HEK293 (cell line): ENCODE measurements at regions not wholly inside any gene's neighbourhood (a gene's known extent, or its start where the extent isn't known, plus 50 kb on each side); places are given as distances from the start of the nearest gene placed in this dataset.

Experiments used
- KLF16 ChIP-seq: fragments of 450-650 bp; formaldehyde crosslinking; IDR thresholded peaks from 2 replicates; pipeline ENCODE4 v1.5.1; 2017; ENCODE audit warnings: missing biosample characterization, missing genetic modification characterization
- MYNN ChIP-seq: fragments of 450-650 bp; formaldehyde crosslinking; IDR thresholded peaks from 2 replicates; pipeline ENCODE4 v1.5.1; 2016; ENCODE audit warnings: missing biosample characterization, missing genetic modification characterization, borderline replicate concordance
- SP3 ChIP-seq: fragments of 450-650 bp; formaldehyde crosslinking; IDR thresholded peaks from 2 replicates; pipeline ENCODE4 v1.5.1; 2016; ENCODE audit warnings: missing biosample characterization, missing genetic modification characterization
- YY1 ChIP-seq: fragments of 450-650 bp; formaldehyde crosslinking; IDR thresholded peaks from 2 replicates; pipeline ENCODE4 v1.5.1; 2018; ENCODE audit warnings: missing biosample characterization, missing genetic modification characterization
- ZNF121 ChIP-seq: fragments of 450-650 bp; formaldehyde crosslinking; IDR thresholded peaks from 2 replicates; pipeline ENCODE4 v1.5.1; 2016; ENCODE audit warnings: missing biosample characterization, missing genetic modification characterization
- ZNF155 ChIP-seq: fragments of 450-650 bp; formaldehyde crosslinking; IDR thresholded peaks from 2 replicates; pipeline ENCODE4 v1.5.1; 2016; ENCODE audit warnings: missing biosample characterization, missing genetic modification characterization
- ZNF221 ChIP-seq: fragments of 450-650 bp; formaldehyde crosslinking; IDR thresholded peaks from 2 replicates; pipeline ENCODE4 v1.5.1; 2017; ENCODE audit warnings: missing biosample characterization, missing genetic modification characterization, borderline replicate concordance
- ZNF48 ChIP-seq: fragments of 450-650 bp; formaldehyde crosslinking; IDR thresholded peaks from 2 replicates; pipeline ENCODE4 v1.5.1; 2016; ENCODE audit warnings: missing biosample characterization, missing genetic modification characterization
- ZNF830 ChIP-seq: fragments of 450-650 bp; IDR thresholded peaks from 2 replicates; pipeline ENCODE4 v1.5.0; 2018; ENCODE audit warnings: missing biosample characterization, missing genetic modification characterization, low read depth, mild to moderate bottlenecking, moderate library complexity
- TF ChIP-seq, protein P1 (sequence below): fragments of 450-650 bp; formaldehyde crosslinking; IDR thresholded peaks from 2 replicates; pipeline ENCODE4 v1.5.1; 2016; ENCODE audit warnings: missing biosample characterization, missing genetic modification characterization, low read depth
- TF ChIP-seq, protein P2 (sequence below): fragments of 450-650 bp; formaldehyde crosslinking; IDR thresholded peaks from 2 replicates; pipeline ENCODE4 v1.5.1; 2016; ENCODE audit warnings: missing biosample characterization, missing genetic modification characterization
- TF ChIP-seq, protein P3 (sequence below): fragments of 450-650 bp; formaldehyde crosslinking; IDR thresholded peaks from 2 replicates; pipeline ENCODE4 v1.5.1; 2016; ENCODE audit warnings: missing biosample characterization, missing genetic modification characterization
- TF ChIP-seq, protein P4 (sequence below): fragments of 450-650 bp; formaldehyde crosslinking; IDR thresholded peaks from 2 replicates; pipeline ENCODE4 v1.5.1; 2016; ENCODE audit warnings: missing biosample characterization, missing genetic modification characterization
- TF ChIP-seq, protein P5 (sequence below): fragments of 450-650 bp; formaldehyde crosslinking; IDR thresholded peaks from 2 replicates; pipeline ENCODE4 v1.5.1; 2017; ENCODE audit warnings: missing biosample characterization, missing genetic modification characterization

DNA sequence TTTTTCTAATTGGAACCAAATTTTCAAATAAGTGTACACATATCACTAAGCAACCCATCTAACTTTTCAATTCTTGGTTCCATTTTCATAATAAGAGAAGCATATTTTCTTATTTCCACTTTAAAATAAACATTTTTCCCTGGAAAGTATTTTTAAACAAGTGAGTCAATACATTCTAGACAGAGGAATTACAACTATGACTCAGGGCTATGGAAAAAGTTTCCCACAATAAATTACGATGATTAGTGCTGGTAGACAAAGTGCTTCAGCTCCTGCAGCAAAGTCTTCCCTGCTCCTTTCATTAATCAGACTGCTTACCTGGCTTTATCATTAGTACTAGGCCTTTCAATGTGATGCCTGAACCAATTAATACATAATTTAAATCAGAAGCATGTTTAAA is 322.5 kb downstream of the HACE1 start:
- TF ChIP-seq, protein P1, sequence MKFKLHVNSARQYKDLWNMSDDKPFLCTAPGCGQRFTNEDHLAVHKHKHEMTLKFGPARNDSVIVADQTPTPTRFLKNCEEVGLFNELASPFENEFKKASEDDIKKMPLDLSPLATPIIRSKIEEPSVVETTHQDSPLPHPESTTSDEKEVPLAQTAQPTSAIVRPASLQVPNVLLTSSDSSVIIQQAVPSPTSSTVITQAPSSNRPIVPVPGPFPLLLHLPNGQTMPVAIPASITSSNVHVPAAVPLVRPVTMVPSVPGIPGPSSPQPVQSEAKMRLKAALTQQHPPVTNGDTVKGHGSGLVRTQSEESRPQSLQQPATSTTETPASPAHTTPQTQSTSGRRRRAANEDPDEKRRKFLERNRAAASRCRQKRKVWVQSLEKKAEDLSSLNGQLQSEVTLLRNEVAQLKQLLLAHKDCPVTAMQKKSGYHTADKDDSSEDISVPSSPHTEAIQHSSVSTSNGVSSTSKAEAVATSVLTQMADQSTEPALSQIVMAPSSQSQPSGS (tag by site-specific recombination) = no peak
- TF ChIP-seq ZNF221 (tag by site-specific recombination) = no peak
- TF ChIP-seq, protein P2, sequence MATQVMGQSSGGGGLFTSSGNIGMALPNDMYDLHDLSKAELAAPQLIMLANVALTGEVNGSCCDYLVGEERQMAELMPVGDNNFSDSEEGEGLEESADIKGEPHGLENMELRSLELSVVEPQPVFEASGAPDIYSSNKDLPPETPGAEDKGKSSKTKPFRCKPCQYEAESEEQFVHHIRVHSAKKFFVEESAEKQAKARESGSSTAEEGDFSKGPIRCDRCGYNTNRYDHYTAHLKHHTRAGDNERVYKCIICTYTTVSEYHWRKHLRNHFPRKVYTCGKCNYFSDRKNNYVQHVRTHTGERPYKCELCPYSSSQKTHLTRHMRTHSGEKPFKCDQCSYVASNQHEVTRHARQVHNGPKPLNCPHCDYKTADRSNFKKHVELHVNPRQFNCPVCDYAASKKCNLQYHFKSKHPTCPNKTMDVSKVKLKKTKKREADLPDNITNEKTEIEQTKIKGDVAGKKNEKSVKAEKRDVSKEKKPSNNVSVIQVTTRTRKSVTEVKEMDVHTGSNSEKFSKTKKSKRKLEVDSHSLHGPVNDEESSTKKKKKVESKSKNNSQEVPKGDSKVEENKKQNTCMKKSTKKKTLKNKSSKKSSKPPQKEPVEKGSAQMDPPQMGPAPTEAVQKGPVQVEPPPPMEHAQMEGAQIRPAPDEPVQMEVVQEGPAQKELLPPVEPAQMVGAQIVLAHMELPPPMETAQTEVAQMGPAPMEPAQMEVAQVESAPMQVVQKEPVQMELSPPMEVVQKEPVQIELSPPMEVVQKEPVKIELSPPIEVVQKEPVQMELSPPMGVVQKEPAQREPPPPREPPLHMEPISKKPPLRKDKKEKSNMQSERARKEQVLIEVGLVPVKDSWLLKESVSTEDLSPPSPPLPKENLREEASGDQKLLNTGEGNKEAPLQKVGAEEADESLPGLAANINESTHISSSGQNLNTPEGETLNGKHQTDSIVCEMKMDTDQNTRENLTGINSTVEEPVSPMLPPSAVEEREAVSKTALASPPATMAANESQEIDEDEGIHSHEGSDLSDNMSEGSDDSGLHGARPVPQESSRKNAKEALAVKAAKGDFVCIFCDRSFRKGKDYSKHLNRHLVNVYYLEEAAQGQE (tag by site-specific recombination) = no peak
- TF ChIP-seq, protein P3, sequence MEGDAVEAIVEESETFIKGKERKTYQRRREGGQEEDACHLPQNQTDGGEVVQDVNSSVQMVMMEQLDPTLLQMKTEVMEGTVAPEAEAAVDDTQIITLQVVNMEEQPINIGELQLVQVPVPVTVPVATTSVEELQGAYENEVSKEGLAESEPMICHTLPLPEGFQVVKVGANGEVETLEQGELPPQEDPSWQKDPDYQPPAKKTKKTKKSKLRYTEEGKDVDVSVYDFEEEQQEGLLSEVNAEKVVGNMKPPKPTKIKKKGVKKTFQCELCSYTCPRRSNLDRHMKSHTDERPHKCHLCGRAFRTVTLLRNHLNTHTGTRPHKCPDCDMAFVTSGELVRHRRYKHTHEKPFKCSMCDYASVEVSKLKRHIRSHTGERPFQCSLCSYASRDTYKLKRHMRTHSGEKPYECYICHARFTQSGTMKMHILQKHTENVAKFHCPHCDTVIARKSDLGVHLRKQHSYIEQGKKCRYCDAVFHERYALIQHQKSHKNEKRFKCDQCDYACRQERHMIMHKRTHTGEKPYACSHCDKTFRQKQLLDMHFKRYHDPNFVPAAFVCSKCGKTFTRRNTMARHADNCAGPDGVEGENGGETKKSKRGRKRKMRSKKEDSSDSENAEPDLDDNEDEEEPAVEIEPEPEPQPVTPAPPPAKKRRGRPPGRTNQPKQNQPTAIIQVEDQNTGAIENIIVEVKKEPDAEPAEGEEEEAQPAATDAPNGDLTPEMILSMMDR (tag by site-specific recombination) = no peak
- TF ChIP-seq ZNF830 (tag by site-specific recombination) = no peak
- TF ChIP-seq, protein P4, sequence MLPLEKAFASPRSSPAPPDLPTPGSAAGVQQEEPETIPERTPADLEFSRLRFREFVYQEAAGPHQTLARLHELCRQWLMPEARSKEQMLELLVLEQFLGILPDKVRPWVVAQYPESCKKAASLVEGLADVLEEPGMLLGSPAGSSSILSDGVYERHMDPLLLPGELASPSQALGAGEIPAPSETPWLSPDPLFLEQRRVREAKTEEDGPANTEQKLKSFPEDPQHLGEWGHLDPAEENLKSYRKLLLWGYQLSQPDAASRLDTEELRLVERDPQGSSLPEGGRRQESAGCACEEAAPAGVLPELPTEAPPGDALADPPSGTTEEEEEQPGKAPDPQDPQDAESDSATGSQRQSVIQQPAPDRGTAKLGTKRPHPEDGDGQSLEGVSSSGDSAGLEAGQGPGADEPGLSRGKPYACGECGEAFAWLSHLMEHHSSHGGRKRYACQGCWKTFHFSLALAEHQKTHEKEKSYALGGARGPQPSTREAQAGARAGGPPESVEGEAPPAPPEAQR (tag by site-specific recombination) = no peak
- TF ChIP-seq SP3 (tag by site-specific recombination) = no peak
- no peak for TF ChIP-seq ZNF48 (tag by site-specific recombination)
- no peak for TF ChIP-seq ZNF155 (tag by site-specific recombination)
- no peak for TF ChIP-seq MYNN (tag by site-specific recombination)
- TF ChIP-seq, protein P5, sequence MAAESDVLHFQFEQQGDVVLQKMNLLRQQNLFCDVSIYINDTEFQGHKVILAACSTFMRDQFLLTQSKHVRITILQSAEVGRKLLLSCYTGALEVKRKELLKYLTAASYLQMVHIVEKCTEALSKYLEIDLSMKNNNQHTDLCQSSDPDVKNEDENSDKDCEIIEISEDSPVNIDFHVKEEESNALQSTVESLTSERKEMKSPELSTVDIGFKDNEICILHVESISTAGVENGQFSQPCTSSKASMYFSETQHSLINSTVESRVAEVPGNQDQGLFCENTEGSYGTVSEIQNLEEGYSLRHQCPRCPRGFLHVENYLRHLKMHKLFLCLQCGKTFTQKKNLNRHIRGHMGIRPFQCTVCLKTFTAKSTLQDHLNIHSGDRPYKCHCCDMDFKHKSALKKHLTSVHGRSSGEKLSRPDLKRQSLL (tag by site-specific recombination) = no peak
- TF ChIP-seq KLF16 (tag by site-specific recombination) = no peak
- no peak for TF ChIP-seq ZNF121 (tag by site-specific recombination)
- TF ChIP-seq YY1 (tag by site-specific recombination) = no peak
